ENCODE measurements at regions not wholly inside any gene's neighbourhood (a gene's known extent, or its start where the extent isn't known, plus 50 kb on each side); places are given as distances from the start of the nearest gene placed in this dataset.

DNA sequence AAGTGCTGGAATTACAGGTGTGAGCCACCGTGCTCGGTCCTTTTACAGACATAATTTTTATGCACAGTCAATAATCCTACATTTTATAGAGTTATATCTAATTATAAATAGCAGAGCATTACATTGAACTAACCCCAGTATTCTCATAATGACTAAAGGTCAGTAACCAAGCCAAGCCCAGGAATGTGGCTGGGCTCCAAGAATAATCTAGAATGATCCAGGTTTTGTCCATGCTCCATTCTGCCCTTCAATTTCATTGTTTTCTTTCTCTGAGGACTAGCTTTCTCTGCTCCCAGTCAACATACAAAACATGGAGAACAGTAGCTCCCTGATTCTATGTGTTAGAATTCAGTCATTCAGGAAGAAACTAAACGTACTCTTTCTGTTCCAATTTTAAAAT is 92.1 kb upstream of the KRR1 start (continued):
- TF ChIP-seq ZNF597 (CRISPR knock-in tag; IDR thresholded peaks at IDR 0.05) (no peak), RAD51 (IDR thresholded peaks at IDR 0.05; ENCODE audit: borderline replicate concordance) (no peak), ETV5 (CRISPR knock-in tag; IDR thresholded peaks at IDR 0.05; ENCODE audit: borderline replicate concordance) (no peak), MIER2 (CRISPR knock-in tag; IDR thresholded peaks at IDR 0.05) (no peak), SIN3A (IDR thresholded peaks at IDR 0.05; ENCODE audit: borderline replicate concordance, low read depth, low read length) (no peak), DNMT1 (CRISPR knock-in tag; IDR thresholded peaks at IDR 0.05) (no peak), MEIS2 (CRISPR knock-in tag; IDR thresholded peaks at IDR 0.05) (no peak), PHF5A (CRISPR knock-in tag; IDR thresholded peaks at IDR 0.05; ENCODE audit: low read depth, unreplicated experiment) (no peak), POLR2AphosphoS2 (IDR thresholded peaks at IDR 0.05; ENCODE audit: low read depth, low read length) (no peak), ZBTB14 (CRISPR knock-in tag; IDR thresholded peaks at IDR 0.05) (no peak)

GRCh38 chr12:75602106-75602505 is 90.7 kb upstream of the KRR1 start:
- no TSS peak for BruUV-seq (replicated peaks)
- intact Hi-C loops (cut with micrococcal nuclease; ENCODE audit: unreplicated experiment): no loop called here
- no peak overlapping the region for H3K27ac ChIP-seq (ENCODE audit: extremely low read length, insufficient read depth, low read length)
- no peak for ATAC-seq
- no peaks in the 10 kb centered on the region for H3K27me3 ChIP-seq (ENCODE audit: control insufficient read depth in 1 of 2, insufficient read depth in 2 of 2, low read length in 2 of 2)
- H3K4me1 ChIP-seq (ENCODE audit: insufficient read depth, low read length): no peaks in the 10 kb centered on the region
- FAIRE-seq: no peak
- 17% methylated on average over 4 of the region's 4 CpGs for WGBS (ENCODE audit: low lambda C conversion rate)
- H3K4me2 ChIP-seq (ENCODE audit: low read depth, low read length): no peak overlapping the region
- no peak overlapping the region for H3K4me3 ChIP-seq (replicated peaks in 1 of 3; ENCODE audit: insufficient read depth in 1 of 3, low read depth in 2 of 3, low read length in 3 of 3)
- H3K79me2 ChIP-seq (ENCODE audit: insufficient read depth, low read length): no peaks in the 10 kb centered on the region
- no peaks in the 10 kb centered on the region for H3K9me3 ChIP-seq (ENCODE audit: low read length)
- H4K20me1 ChIP-seq (ENCODE audit: insufficient read depth, low read length): no peaks in the 10 kb centered on the region
- POLR2A ChIA-PET: no interaction called here
- H2AFZ ChIP-seq (ENCODE audit: low read length): no peak overlapping the region
- in situ Hi-C loops (cut with HindIII; ENCODE audit: extremely low pct_ligation_motif_present, low pct_unique_long_range_greater_than_20kb): no loop called here
- H3K36me3 ChIP-seq (replicated peaks in 1 of 2; ENCODE audit: control insufficient read depth in 1 of 2, insufficient read depth in 2 of 2, low read length in 2 of 2): no peaks in the 10 kb centered on the region
- no peak for DNase-seq (ENCODE audit: low spot score)
- CTCF ChIA-PET (ENCODE audit: low intra/inter-chr PET ratio, low total read pairs): no interaction called here
- no peak overlapping the region for H3K9ac ChIP-seq (ENCODE audit: insufficient read depth, low read depth, low read length)
- no peak for TF ChIP-seq ZXDC (CRISPR knock-in tag; IDR thresholded peaks at IDR 0.05)
- TF ChIP-seq, protein P1, sequence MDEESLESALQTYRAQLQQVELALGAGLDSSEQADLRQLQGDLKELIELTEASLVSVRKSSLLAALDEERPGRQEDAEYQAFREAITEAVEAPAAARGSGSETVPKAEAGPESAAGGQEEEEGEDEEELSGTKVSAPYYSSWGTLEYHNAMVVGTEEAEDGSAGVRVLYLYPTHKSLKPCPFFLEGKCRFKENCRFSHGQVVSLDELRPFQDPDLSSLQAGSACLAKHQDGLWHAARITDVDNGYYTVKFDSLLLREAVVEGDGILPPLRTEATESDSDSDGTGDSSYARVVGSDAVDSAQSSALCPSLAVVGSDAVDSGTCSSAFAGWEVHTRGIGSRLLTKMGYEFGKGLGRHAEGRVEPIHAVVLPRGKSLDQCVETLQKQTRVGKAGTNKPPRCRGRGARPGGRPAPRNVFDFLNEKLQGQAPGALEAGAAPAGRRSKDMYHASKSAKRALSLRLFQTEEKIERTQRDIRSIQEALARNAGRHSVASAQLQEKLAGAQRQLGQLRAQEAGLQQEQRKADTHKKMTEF (CRISPR knock-in tag; IDR thresholded peaks at IDR 0.05): no peak
- TF ChIP-seq ISX (CRISPR knock-in tag; conservative IDR thresholded peaks at IDR 0.05): no peak
- TF ChIP-seq, protein P2, sequence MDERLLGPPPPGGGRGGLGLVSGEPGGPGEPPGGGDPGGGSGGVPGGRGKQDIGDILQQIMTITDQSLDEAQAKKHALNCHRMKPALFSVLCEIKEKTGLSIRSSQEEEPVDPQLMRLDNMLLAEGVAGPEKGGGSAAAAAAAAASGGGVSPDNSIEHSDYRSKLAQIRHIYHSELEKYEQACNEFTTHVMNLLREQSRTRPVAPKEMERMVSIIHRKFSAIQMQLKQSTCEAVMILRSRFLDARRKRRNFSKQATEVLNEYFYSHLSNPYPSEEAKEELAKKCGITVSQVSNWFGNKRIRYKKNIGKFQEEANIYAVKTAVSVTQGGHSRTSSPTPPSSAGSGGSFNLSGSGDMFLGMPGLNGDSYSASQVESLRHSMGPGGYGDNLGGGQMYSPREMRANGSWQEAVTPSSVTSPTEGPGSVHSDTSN (CRISPR knock-in tag; IDR thresholded peaks at IDR 0.05): no peak
- no peak for TF ChIP-seq PRPF4 (IDR thresholded peaks at IDR 0.05; ENCODE audit: low read depth, low read length, poor library complexity, severe bottlenecking)
- no peak for TF ChIP-seq ZNF597 (CRISPR knock-in tag; IDR thresholded peaks at IDR 0.05)
- no peak for TF ChIP-seq ZNF317 (CRISPR knock-in tag; IDR thresholded peaks at IDR 0.05)
- no peak for TF ChIP-seq RXRA (CRISPR knock-in tag; IDR thresholded peaks at IDR 0.05)
